Thymus (tissue), 11 donors: ENCODE measurements at regions not wholly inside any gene's neighbourhood (a gene's known extent, or its start where the extent isn't known, plus 50 kb on each side); places are given as distances from the start of the nearest gene placed in this dataset.

Experiments
- DNase-seq, 9 donors: peaks; one replicate each; pipeline ENCODE4 v3.0.0-alpha.2; 2013; ENCODE audit warnings: low spot score in 9 of 9, low read depth in 6 of 9, missing footprints in 1 of 9
- H3K27ac ChIP-seq, 2 donors: one replicate each; pipeline ENCODE4 v1.5.1; 2013; ENCODE audit warnings: control low read depth in 1 of 2, low read depth in 1 of 2, low read length in 1 of 2, mild to moderate bottlenecking in 1 of 2, moderate library complexity in 1 of 2
- H3K27me3 ChIP-seq, 2 donors: one replicate each; pipeline ENCODE4 v1.5.1; 2013; ENCODE audit warnings: low read length in 1 of 2; ENCODE audit not compliant: control insufficient read depth in 2 of 2, insufficient read depth in 1 of 2
- H3K36me3 ChIP-seq, 2 donors: one replicate each; pipeline ENCODE4 v1.5.1; 2013; ENCODE audit warnings: low read length in 1 of 2, mild to moderate bottlenecking in 1 of 2, moderate library complexity in 1 of 2; ENCODE audit not compliant: control insufficient read depth in 2 of 2, insufficient read depth in 2 of 2
- H3K4me1 ChIP-seq, 2 donors: one replicate each; pipeline ENCODE4 v1.5.1; 2013; ENCODE audit warnings: low read length in 2 of 2; ENCODE audit not compliant: control insufficient read depth in 2 of 2, insufficient read depth in 2 of 2
- H3K4me3 ChIP-seq, 2 donors: one replicate each; pipeline ENCODE4 v1.5.1; 2013; ENCODE audit warnings: low read length in 2 of 2, control low read depth in 1 of 2, mild to moderate bottlenecking in 1 of 2
- H3K9me3 ChIP-seq, 2 donors: one replicate each; pipeline ENCODE4 v1.5.1; 2013; ENCODE audit warnings: low read length in 1 of 2, mild to moderate bottlenecking in 1 of 2; ENCODE audit not compliant: control insufficient read depth in 2 of 2, insufficient read depth in 1 of 2
- WGBS: extraction: QIAGEN DNeasy Blood & Tissue Kit; methylation state at CpG from one replicate; pipeline ENCODE4 v1.1.7; 2013; 5-methylcytosine and 5-hydroxymethylcytosine counted together
- donor health status: healthy.

- H3K36me3 ChIP-seq: no peaks in the 10 kb centered on the region
- H3K27me3 ChIP-seq: peaks cover 0 to 6% of the 10 kb centered on the region in 2 donors
- H3K4me1 ChIP-seq: peaks cover 0 to 5% of the 10 kb centered on the region in 2 donors
- peaks cover 0 to 6% of the 10 kb centered on the region in 2 donors for H3K9me3 ChIP-seq
- WGBS: 96% methylated on average over 10 of the region's 10 CpGs
- no peak overlapping the region for H3K4me3 ChIP-seq
- DNase-seq: no peak
- H3K27ac ChIP-seq: no peak overlapping the region
Measured at GRCh38 chr1:84759756-84760155, 69.5 kb upstream of the SSX2IP start.

GRCh38 chr1:84758968-84759491, 68.8 kb upstream of the SSX2IP start:
- Histone ChIP-seq H3K27me3 (no peaks in the 10 kb centered on the region), H3K27ac (no peak overlapping the region), H3K36me3 (no peaks in the 10 kb centered on the region), H3K9me3 (peaks cover 0 to 4% of the 10 kb centered on the region in 2 donors), H3K4me3 (no peak overlapping the region), H3K4me1 (peaks cover 0 to 5% of the 10 kb centered on the region in 2 donors)
- 26% methylated on average over 15 of the region's 15 CpGs for WGBS
- DNase-seq: peak in 2 of 9 donors; percentile 13 to 17

GRCh38 chr1:84758476-84758875, 68.2 kb upstream of the SSX2IP start:
- H3K4me3 ChIP-seq: no peak overlapping the region
- DNase-seq: no peak
- 96% methylated on average over 3 of the region's 3 CpGs for WGBS
- peaks cover 0 to 5% of the 10 kb centered on the region in 2 donors for H3K4me1 ChIP-seq
- no peak overlapping the region for H3K27ac ChIP-seq
- H3K27me3 ChIP-seq: no peaks in the 10 kb centered on the region
- peaks cover 0 to 4% of the 10 kb centered on the region in 2 donors for H3K9me3 ChIP-seq
- H3K36me3 ChIP-seq: no peaks in the 10 kb centered on the region

GRCh38 chr1:84757301-84757700, 67.0 kb upstream of the SSX2IP start:
- Histone ChIP-seq H3K9me3 (peaks cover 0 to 4% of the 10 kb centered on the region in 2 donors), H3K4me1 (peaks cover 0 to 5% of the 10 kb centered on the region in 2 donors), H3K36me3 (no peaks in the 10 kb centered on the region), H3K4me3 (no peak overlapping the region), H3K27me3 (no peaks in the 10 kb centered on the region), H3K27ac (no peak overlapping the region)
- WGBS: 97% methylated on average over 4 of the region's 4 CpGs
- DNase-seq: no peak

- Histone ChIP-seq H3K36me3 (no peaks in the 10 kb centered on the region), H3K27me3 (no peaks in the 10 kb centered on the region), H3K9me3 (peaks cover 0 to 4% of the 10 kb centered on the region in 2 donors), H3K4me1 (peaks cover 0 to 5% of the 10 kb centered on the region in 2 donors), H3K4me3 (no peak overlapping the region), H3K27ac (no peak overlapping the region)
- WGBS: 95% methylated on average over 3 of the region's 3 CpGs
- DNase-seq: no peak
Measured at GRCh38 chr1:84756455-84757082, 66.3 kb upstream of the SSX2IP start.

- Histone ChIP-seq H3K4me3 (no peak overlapping the region), H3K9me3 (peaks cover 0 to 4% of the 10 kb centered on the region in 2 donors), H3K27me3 (no peaks in the 10 kb centered on the region), H3K4me1 (peaks cover 0 to 5% of the 10 kb centered on the region in 2 donors), H3K27ac (no peak overlapping the region), H3K36me3 (no peaks in the 10 kb centered on the region)
- DNase-seq: no peak
- 96% methylated on average over 3 of the region's 3 CpGs for WGBS
Measured at GRCh38 chr1:84756001-84756400, 65.7 kb upstream of the SSX2IP start.

- no peaks in the 10 kb centered on the region for H3K36me3 ChIP-seq
- no peak overlapping the region for H3K4me3 ChIP-seq
- no peaks in the 10 kb centered on the region for H3K27me3 ChIP-seq
- H3K9me3 ChIP-seq: peaks cover 0 to 4% of the 10 kb centered on the region in 2 donors
- 95% methylated on average over 8 of the region's 8 CpGs for WGBS
- no peak for DNase-seq
- no peak overlapping the region for H3K27ac ChIP-seq
- peaks cover 0 to 5% of the 10 kb centered on the region in 2 donors for H3K4me1 ChIP-seq
Measured at GRCh38 chr1:84755216-84755615, 65.0 kb upstream of the SSX2IP start.

GRCh38 chr1:84754386-84754703, 64.1 kb upstream of the SSX2IP start:
- Histone ChIP-seq H3K9me3 (peaks cover 0 to 4% of the 10 kb centered on the region in 2 donors), H3K36me3 (no peaks in the 10 kb centered on the region), H3K27me3 (no peaks in the 10 kb centered on the region), H3K4me1 (peaks cover 0 to 4% of the 10 kb centered on the region in 2 donors), H3K27ac (no peak overlapping the region), H3K4me3 (no peak overlapping the region)
- 87% methylated on average over 21 of the region's 21 CpGs for WGBS
- DNase-seq: no peak

- peak; percentile 49 to 88 (median 70) for DNase-seq
- Histone ChIP-seq H3K4me1 (peaks cover 0 to 2% of the 10 kb centered on the region in 2 donors), H3K27ac (no peak overlapping the region), H3K27me3 (no peaks in the 10 kb centered on the region), H3K36me3 (no peaks in the 10 kb centered on the region), H3K9me3 (no peaks in the 10 kb centered on the region), H3K4me3 (no peak overlapping the region)
- WGBS: 56% methylated on average over 16 of the region's 16 CpGs
Measured at GRCh38 chr1:84753516-84754385, 63.5 kb upstream of the SSX2IP start.
